Left lung (tissue), 4 donors: ENCODE measurements at regions not wholly inside any gene's neighbourhood (a gene's known extent, or its start where the extent isn't known, plus 50 kb on each side); places are given as distances from the start of the nearest gene placed in this dataset.
"Not testable (repeated sequence)": the region's sequence is repeated elsewhere in the genome, so short reads cannot be mapped to it uniquely, and the experiment has no call there.

Experiments
- ATAC-seq: fragments of 200-7000 bp; cut with Tn5 transposase; one replicate; pipeline ENCODE4 v1.9.1; 2020; ENCODE audit warnings: moderate library complexity
- DNase-seq, 4 donors: peaks; one replicate each; pipeline ENCODE4 v3.0.0-alpha.2; 2013 to 2020
- H3K27ac ChIP-seq, 2 donors: fragments of 200-600 bp; sonication (generic) in 1 of 2; one replicate each; pipeline versions ENCODE4 v1.5.0 to v1.8.0; 2020 to 2021
- H3K27me3 ChIP-seq, 2 donors: fragments of 200-600 bp; sonication (generic) in 1 of 2; one replicate each; pipeline versions ENCODE4 v1.5.0 to v1.8.0; 2020 to 2021
- H3K36me3 ChIP-seq, 2 donors: fragments of 200-600 bp; sonication (generic) in 1 of 2; one replicate each; pipeline versions ENCODE4 v1.5.0 to v1.8.0; 2020 to 2021
- H3K4me1 ChIP-seq, 2 donors: fragments of 200-600 bp; one replicate each; pipeline ENCODE4 v1.8.0; 2021
- H3K4me3 ChIP-seq, 2 donors: fragments of 200-600 bp; sonication (generic) in 1 of 2; one replicate each; pipeline versions ENCODE4 v1.5.0 to v1.8.0; 2020 to 2021; ENCODE audit warnings: mild to moderate bottlenecking in 1 of 2
- H3K9me3 ChIP-seq, 2 donors: fragments of 200-600 bp; sonication (generic) in 1 of 2; one replicate each; pipeline versions ENCODE4 v1.5.0 to v1.8.0; 2020 to 2021
- CTCF ChIP-seq, 2 donors: fragments of 200-600 bp; sonication (generic) in 1 of 2; IDR thresholded peaks; one replicate each; pipeline versions ENCODE4 v1.5.0 to v1.8.0; 2021; ENCODE audit warnings: antibody characterized with exemption in 2 of 2
- intact Hi-C, 2 donors: fragments of 100-400 bp; cut with DNase I; formaldehyde crosslinking; loops; one replicate each; pipeline versions ENCODE4 v1.11.2 to v1.14.2; 2022
- donor health status: DM: no; HTN: yes; CAD: no.
- donor health status: DM: no; HTN: no; CAD: no.

- Histone ChIP-seq H3K9me3 (no peaks in the 10 kb centered on the region), H3K27ac (no peak overlapping the region), H3K36me3 (no peaks in the 10 kb centered on the region), H3K4me1 (no peaks in the 10 kb centered on the region), H3K4me3 (no peak overlapping the region), H3K27me3 (no peaks in the 10 kb centered on the region)
- TF ChIP-seq CTCF (IDR thresholded peaks at IDR 0.05), result no peak
- DNase-seq, result no peak
- intact Hi-C loops, result no loop called here
- ATAC-seq, result no peak
Measured at GRCh38 chr6:112667427-112667826, 320.3 kb downstream of the RFPL4B start.

GRCh38 chr6:112680091-112680490, 333.0 kb downstream of the RFPL4B start:
- no peak for TF ChIP-seq CTCF (IDR thresholded peaks at IDR 0.05)
- intact Hi-C loops, result no loop called here
- Histone ChIP-seq H3K4me1 (peaks cover 0 to 4% of the 10 kb centered on the region in 2 donors), H3K9me3 (no peaks in the 10 kb centered on the region), H3K4me3 (no peak overlapping the region), H3K27me3 (no peaks in the 10 kb centered on the region), H3K36me3 (no peaks in the 10 kb centered on the region), H3K27ac (no peak overlapping the region)
- DNase-seq, result no peak
- ATAC-seq, result no peak

GRCh38 chr6:112682071-112682470, 334.9 kb downstream of the RFPL4B start:
- Histone ChIP-seq H3K27me3 (no peaks in the 10 kb centered on the region), H3K9me3 (no peaks in the 10 kb centered on the region), H3K36me3 (no peaks in the 10 kb centered on the region), H3K4me3 (no peak overlapping the region), H3K4me1 (peaks cover 0 to 4% of the 10 kb centered on the region in 2 donors), H3K27ac (no peak overlapping the region)
- intact Hi-C loops, result no loop called here
- ATAC-seq (no peak), DNase-seq (no peak)
- no peak for TF ChIP-seq CTCF (IDR thresholded peaks at IDR 0.05)

- Histone ChIP-seq H3K27ac (no peak overlapping the region), H3K36me3 (no peaks in the 10 kb centered on the region), H3K9me3 (no peaks in the 10 kb centered on the region), H3K27me3 (no peaks in the 10 kb centered on the region), H3K4me1 (peaks cover 0 to 4% of the 10 kb centered on the region in 2 donors), H3K4me3 (no peak overlapping the region)
- DNase-seq (no peak), ATAC-seq (no peak)
- intact Hi-C loops, result no loop called here
- TF ChIP-seq CTCF (IDR thresholded peaks at IDR 0.05), result no peak
Measured at GRCh38 chr6:112683106-112683505, 336.0 kb downstream of the RFPL4B start.

GRCh38 chr6:112683926-112684325, 336.8 kb downstream of the RFPL4B start:
- Histone ChIP-seq H3K36me3 (no peaks in the 10 kb centered on the region), H3K27ac (no peak overlapping the region), H3K4me3 (no peak overlapping the region), H3K27me3 (no peaks in the 10 kb centered on the region), H3K9me3 (no peaks in the 10 kb centered on the region), H3K4me1 (peaks cover 0 to 4% of the 10 kb centered on the region in 2 donors)
- no peak for TF ChIP-seq CTCF (IDR thresholded peaks at IDR 0.05)
- no peak for DNase-seq
- intact Hi-C loops, result no loop called here
- no peak for ATAC-seq

GRCh38 chr6:112685521-112686220, 338.5 kb downstream of the RFPL4B start:
- H3K4me3 ChIP-seq, H3K36me3 ChIP-seq, H3K27me3 ChIP-seq, intact Hi-C loops, H3K27ac ChIP-seq, H3K4me1 ChIP-seq, H3K9me3 ChIP-seq, DNase-seq, ATAC-seq: not testable (repeated sequence)

GRCh38 chr6:112688487-112689165, 341.5 kb downstream of the RFPL4B start:
- H3K4me3 ChIP-seq, intact Hi-C loops, H3K4me1 ChIP-seq, DNase-seq, ATAC-seq, H3K9me3 ChIP-seq, H3K27me3 ChIP-seq, H3K27ac ChIP-seq, H3K36me3 ChIP-seq: not testable (repeated sequence)

- H3K27me3 ChIP-seq, DNase-seq, H3K27ac ChIP-seq, H3K4me3 ChIP-seq, H3K36me3 ChIP-seq, H3K9me3 ChIP-seq, H3K4me1 ChIP-seq, ATAC-seq, intact Hi-C loops: not testable (repeated sequence)
Measured at GRCh38 chr6:112689183-112689858, 342.2 kb downstream of the RFPL4B start.
